Peyer's patch (tissue), 4 donors: ENCODE measurements at regions not wholly inside any gene's neighbourhood (a gene's known extent, or its start where the extent isn't known, plus 50 kb on each side); places are given as distances from the start of the nearest gene placed in this dataset.

Experiments used
- POLR2A ChIP-seq, 2 donors: fragments of 450-650 bp; IDR thresholded peaks; one replicate each; pipeline ENCODE4 v1.5.1; 2017; ENCODE audit warnings: antibody characterized with exemption in 2 of 2, mild to moderate bottlenecking in 2 of 2, moderate library complexity in 2 of 2
- TF ChIP-seq, protein P1 (sequence below), 6 experiments: fragments of 450-650 bp in 4 of 6; fragments of 200-600 bp in 2 of 6; sonication (generic) in 1 of 6; IDR thresholded peaks; one replicate each; pipeline ENCODE4 v1.5.1; 2017 to 2019; ENCODE audit warnings: antibody characterized with exemption in 6 of 6, mild to moderate bottlenecking in 3 of 6, moderate library complexity in 1 of 6

DNA sequence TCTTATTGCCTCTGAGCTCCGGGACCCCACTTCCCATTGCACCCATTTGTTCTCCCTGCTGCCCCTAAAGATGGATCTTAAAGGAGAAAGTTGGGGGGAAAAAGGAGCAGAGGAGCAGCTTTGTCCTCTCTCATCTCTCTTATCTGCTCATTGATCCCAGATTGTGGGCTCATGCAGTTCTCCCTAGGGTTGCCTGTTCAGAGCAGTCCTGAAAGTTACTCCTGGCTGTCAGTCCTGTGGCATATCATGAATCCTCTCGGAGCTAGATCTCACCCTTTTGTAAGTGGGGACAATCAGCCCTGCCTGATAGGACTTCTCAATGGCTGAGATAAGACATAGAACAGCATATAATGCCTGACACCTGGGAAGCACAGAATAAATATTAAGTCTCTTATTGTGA lies 440.3 kb downstream of the IRS2 start:
- no peak for TF ChIP-seq POLR2A (IDR thresholded peaks at IDR 0.05)
- TF ChIP-seq, protein P1, sequence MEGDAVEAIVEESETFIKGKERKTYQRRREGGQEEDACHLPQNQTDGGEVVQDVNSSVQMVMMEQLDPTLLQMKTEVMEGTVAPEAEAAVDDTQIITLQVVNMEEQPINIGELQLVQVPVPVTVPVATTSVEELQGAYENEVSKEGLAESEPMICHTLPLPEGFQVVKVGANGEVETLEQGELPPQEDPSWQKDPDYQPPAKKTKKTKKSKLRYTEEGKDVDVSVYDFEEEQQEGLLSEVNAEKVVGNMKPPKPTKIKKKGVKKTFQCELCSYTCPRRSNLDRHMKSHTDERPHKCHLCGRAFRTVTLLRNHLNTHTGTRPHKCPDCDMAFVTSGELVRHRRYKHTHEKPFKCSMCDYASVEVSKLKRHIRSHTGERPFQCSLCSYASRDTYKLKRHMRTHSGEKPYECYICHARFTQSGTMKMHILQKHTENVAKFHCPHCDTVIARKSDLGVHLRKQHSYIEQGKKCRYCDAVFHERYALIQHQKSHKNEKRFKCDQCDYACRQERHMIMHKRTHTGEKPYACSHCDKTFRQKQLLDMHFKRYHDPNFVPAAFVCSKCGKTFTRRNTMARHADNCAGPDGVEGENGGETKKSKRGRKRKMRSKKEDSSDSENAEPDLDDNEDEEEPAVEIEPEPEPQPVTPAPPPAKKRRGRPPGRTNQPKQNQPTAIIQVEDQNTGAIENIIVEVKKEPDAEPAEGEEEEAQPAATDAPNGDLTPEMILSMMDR (IDR thresholded peaks at IDR 0.05) = no peak
